NCI-H82 (cell line): ENCODE measurements at regions not wholly inside any gene's neighbourhood (a gene's known extent, or its start where the extent isn't known, plus 50 kb on each side); places are given as distances from the start of the nearest gene placed in this dataset.
"Not testable (repeated sequence)": the region's sequence is repeated elsewhere in the genome, so short reads cannot be mapped to it uniquely, and the experiment has no call there.

ENCODE experiments used
- DNase-seq: peaks from one replicate; lab custom pipeline; 2025; lab: John Stamatoyannopoulos, UW

DNA sequence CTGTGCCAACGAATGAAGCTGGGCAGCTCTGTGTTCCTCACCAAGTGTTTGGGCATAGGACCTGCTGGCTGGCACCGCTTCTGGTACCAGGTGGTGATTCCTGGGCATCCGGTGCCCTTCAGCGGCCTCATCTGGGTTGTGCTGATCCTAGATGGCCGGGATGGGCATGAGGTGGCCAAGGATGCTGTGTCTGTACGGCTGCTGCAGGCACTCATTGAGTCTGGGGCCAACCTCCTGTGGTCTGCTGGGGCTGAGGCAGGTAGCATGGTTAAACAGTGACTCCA is 96.1 kb upstream of the PLEKHM1 start:
- DNase-seq: not testable (repeated sequence)

DNA sequence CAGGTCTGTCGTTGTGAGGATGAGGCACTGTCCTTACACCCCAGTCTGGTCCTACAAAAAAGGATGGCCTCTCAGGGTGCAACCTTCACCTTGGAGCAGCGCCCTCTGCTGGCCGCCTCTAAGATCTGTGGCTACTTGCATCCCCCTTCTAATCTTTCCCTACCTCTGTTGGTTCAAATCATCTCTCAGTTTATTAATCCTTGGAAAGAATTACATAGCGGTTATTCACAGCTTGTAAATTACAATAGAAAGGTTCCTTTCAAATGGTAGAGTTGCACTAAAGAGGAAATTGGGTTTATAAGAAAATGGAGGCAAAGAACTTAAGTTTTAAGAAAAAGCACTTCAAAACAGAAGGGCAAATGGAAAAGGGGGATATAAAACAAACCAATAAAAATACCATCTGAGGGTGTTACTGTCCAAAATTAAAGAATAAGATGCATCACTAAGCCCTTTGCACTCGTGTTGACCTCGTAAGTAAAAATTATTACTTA is 102.0 kb upstream of the PLEKHM1 start:
- DNase-seq: not testable (repeated sequence)

DNA sequence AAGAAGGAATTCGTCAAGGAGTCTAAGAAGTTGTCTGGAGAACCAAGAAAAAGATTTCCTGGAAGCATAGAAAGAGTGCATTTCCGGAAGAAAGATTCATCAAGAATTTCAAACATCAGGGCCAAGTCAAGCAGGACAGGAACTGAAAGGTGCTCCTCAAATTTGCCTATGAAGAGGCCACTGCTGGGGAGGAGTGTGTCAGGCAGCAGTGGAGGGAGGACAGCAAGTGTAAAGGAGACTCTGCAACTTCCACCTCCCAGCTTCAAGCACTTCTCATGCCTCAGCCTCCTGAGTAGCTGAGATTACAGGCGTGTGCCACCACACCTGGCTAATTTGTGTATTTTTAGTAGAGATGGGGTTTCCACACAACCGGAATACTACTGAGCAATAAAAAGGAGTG is 105.8 kb upstream of the PLEKHM1 start:
- DNase-seq: not testable (repeated sequence)

DNA sequence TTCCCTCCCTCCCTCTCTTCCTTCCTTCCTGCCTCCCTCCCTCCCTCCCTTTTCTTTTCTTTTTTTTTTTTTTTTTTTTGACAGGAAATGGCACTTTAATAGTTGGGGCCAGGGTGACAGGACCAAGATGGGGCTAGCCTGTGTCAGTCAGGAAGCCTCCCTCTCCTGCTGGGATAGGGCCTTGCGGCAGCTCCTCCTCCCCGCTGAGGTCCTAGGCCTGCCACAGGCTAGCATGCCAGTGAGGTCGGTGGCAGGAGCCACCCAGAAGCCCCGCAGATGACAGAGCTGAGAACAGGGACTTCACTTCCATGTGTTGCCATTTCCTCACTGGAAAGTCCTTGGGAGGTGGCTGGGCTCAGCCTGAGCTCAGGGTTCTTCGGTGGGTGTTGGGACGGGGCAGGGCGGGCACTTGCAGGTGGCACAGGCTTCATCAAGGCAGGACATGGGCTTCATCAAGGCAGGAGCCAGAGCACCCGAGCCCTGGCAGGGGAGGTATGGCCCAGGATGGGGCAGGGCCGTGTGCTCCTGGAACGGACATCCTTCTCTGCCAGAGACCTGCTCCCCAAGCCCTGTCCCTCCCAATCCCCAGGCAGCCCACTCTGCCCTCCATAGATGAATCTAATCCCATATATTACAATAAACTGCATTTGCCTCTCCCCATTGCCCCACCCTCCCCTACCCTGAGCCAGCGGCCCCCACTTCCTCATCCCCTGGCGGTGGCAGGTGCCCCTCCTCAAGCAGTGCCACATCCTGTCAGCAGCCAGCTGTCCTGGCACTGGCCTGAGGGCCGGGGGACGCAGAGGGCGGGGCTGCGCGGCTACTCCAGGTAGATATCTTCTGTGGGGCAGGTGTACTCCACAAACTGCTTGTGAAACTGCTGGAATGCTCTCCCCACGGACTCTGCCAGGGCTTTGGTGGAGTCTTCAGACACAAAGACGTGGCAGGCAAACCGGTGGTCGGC is 109.8 kb upstream of the PLEKHM1 start:
- DNase-seq: not testable (repeated sequence)

DNA sequence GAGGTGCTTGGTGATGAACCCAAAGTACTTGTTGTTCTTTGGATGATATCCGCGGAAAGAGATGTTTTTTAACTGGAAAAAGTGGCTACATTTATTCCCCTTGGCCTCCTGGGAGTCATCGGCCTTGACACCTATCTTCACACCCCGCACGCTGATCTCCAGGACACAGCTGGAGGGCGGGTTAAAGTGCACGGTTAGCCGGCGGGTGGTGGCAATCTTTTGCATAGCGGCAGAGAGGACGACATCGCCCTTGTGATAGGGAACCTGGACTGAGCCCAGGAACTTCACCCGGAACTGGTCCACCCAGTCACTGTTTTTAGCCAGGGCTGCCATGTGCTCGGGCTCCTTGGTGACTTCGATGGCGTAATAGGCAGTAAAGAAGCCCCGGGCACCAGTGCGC is 110.5 kb upstream of the PLEKHM1 start:
- DNase-seq: not testable (repeated sequence)

DNA sequence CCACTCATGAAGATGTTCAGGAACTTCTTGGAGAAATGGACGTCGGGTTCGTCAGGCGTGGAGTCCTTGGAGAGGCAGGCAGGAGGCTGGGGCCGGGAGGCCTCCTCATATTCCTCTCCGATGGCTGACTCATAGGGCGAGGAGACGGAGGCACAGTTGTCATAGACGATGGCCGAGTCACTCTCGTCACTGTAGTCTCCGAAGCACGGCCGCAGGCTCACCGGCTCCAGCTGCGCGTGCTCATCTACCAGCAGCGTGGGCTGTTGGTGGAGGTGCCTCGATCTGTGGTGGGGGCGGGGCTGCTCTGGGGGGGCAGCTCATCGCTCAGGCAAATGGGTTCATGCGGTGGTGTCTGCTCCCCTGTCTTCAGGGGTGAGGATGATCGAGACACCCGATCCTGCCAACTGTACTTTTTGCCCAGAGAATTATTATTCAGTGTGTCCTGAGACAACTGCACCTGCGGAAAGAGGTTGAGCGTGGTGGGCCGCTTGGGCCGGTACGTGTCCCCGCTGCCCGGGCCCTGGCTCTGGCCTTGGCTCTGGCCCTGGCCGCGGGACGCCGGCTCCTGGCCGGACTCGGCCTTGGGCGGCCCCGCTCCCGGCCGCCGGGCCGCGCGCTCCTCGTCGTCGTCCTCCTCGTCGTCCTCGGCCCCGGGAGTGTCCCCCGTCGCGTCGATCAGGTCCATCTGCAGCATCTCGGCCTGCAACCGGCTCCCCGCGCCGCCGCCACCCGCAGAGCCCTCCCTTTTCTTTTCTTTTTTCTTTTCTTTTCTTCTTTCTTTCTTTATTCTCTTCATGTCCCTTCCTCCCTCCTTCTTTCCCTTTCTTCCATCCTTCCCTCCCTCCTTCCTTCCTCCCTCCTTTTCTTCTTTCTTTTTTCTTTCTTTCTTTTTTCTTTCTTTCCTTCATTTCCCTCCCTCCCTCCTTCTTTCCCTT is 111.4 kb upstream of the PLEKHM1 start:
- DNase-seq: not testable (repeated sequence)

DNA sequence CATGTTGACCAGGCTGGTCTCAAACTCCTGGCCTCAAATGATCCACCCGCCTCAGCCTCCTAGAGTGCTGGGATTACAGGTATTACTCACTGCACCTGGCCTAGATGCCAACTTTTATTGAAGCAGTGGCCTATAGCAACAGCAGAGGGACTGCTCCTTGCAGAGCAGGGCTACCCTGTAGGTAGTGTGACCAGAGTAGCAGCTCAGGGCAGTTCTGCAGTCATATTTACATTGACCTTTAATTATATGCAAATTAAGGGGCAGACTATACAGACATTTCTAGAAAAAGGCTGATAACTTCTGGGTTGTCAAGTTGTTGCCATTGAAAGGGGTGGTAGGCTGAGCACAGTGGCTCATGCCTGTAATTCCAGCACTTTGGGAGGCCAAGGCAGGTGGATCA is 115.2 kb upstream of the PLEKHM1 start:
- not testable (repeated sequence) for DNase-seq

DNA sequence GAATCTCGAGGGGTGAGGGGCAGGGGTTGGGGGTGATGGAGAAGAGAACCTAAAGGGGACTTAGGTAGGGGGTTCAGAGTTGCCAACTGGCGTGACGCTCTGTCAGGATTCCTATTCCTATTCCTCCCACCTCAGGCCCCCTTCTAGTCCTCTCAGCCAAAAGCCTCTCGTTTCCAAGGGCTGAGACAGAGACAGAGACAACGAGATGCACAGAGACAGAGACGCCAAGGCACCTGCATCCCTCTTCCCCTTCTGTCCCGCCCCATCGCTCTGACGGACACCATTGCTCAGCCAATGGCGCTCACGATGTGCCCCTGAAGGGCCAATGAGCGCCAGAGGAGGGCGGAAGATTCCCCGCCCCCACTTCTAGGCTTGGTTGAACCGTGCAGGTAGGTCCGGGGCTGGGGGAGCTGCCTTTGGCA is 129.5 kb upstream of the PLEKHM1 start:
- DNase-seq: not testable (repeated sequence)

DNA sequence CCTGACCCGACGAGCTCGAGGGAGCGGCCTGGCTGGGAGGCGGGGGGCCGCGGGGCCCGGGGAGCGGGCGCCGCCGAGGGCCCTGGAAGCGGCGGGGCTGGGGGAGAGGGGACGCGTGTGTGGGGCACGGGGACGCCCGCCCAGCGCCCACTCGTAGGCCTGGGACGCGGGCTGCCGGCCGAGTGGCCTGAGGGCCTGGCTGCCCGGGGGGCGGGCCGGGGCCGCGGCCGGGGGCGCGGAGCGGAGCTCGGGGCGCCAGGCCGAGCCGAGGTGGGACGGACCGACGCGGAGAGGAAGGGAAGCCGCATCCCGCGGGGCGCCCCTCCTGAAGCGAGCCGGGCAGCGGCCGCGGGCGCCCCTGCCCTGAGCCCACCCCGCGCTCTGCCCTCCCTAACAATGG is 129.9 kb upstream of the PLEKHM1 start:
- not testable (repeated sequence) for DNase-seq

DNA sequence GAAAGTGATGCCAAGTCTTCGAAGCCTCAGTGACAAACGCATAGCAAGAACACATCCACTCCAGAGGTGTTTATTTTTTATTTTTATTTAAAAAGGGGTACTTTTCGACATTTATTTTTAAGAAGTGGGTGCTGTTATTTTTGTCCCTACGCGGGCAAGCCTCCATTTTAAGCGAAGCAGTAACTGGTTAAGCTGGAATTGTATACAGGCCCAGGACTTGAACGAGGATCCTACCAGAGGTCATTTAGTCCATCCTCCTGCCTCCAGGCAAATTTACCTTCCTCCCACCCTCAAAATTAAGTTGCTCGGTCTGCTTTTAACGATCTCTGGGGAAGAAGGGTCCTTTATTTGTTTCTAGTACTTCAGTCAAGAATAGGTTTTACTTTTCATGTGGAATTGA is 130.6 kb upstream of the PLEKHM1 start:
- DNase-seq: not testable (repeated sequence)

DNA sequence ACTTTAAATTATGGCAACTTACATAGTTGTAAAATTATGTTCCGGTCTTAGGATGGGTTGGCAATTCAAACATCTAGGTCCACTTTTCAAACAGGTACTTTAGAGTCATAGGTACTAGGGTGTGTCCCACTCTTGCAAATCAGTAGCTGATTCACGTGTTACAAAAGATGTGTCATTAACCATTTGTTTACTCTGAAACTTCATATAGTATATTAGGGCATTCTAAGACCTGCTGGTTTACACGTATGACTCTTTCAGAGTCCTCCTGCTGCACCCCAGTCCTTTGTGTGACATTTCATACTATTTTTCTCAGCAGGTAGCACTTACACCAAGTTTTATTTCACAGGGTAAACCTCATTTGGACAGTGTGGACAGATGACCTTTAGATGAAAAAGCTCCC is 131.8 kb upstream of the PLEKHM1 start:
- not testable (repeated sequence) for DNase-seq

DNA sequence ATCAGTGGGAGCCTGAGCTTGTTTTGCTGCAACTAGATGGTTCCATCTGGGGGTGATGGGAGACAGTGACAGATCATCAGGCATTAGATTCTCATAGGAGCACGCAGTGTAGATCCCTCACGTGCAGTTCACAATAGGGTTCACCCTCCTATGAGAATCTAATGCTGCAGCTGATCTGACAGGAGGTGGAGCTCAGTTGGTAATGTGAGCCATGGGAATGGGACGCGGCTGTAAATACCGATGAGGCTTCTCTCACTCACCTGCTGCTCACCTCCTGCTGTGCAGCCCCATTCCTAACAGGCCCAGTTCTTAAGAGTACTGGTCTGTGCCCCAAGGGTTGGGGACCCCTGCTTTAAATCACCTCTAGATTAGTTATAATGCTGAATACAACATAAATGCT is 137.5 kb upstream of the PLEKHM1 start:
- DNase-seq: no peak

DNA sequence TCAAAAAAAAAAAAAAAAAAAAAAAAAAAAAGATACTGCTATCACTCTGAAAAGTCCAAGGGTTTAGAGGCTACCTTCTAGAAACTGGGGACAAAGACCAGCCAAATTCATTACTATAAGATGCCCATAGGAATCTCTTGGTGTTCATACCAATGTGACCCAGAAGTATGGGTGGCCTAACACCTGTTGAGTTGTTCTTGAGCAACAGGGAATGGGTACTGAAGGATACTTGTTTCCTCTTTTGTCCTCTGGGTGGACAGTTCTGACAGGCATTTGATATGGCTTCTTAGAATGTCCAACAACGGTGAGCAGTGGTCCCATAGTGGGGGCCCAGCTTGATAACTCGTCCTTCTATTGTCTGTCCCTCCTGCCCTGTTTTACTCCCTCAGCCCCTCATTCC is 141.4 kb upstream of the PLEKHM1 start:
- no peak for DNase-seq

DNA sequence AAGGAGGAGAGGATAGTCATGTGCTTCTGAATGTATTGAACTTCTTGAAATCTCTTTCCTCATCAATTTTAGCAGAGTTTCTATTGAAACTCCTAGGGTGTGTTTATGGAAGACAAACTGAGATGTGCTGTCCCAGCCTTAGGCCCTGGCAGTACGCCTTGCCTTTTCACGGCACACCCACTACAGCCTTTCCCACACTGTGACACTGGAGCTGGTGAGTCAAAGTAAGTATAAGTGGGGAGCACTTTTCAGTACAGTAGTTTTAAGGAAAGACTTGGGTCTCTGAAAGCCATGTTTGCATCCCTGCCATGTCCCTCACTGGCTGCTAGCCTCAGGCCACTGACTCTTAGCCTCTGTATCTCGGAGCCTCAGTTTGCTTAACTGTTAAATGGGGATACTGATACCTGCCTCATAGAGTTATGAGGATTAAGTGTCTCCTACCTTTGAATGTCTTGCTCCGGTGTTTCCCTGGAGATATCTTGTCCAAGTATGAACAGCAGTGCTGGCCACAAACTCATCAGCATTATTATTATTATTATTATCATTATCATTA is 144.7 kb upstream of the CRHR1 start:
- no peak for DNase-seq

DNA sequence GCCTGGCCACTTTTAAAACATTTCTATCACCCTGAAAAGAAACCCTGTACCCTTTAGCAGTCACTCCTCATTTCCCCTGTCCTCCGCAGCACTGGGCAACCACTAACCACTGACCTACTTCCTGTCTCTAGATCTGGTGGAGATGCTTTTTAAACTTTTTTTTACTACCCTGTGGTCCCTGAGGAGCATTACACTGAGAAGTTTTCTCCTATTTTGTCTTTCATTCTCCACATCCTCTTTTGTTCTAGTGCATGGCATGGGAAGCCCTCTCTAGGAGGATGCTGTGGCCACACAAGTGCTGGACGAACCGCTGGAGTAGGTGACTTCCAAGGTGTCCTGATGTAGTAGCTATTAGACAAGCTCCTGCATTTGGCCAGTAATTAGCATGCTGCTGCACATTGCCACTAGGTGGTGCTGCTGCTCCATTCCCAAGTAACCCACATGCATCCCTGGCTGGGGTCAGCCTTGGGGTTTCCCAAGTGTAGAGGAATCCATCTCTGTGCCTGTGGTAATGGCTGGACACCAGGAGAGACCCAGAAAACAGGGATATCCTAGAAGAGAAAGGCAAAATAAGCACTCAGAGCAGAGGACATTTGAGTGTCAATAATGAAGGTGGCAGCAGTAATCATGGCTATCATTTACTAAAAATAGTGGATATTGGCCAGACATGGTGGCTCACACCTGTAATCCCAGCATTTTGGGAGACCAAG is 143.8 kb upstream of the CRHR1 start:
- no peak for DNase-seq

DNA sequence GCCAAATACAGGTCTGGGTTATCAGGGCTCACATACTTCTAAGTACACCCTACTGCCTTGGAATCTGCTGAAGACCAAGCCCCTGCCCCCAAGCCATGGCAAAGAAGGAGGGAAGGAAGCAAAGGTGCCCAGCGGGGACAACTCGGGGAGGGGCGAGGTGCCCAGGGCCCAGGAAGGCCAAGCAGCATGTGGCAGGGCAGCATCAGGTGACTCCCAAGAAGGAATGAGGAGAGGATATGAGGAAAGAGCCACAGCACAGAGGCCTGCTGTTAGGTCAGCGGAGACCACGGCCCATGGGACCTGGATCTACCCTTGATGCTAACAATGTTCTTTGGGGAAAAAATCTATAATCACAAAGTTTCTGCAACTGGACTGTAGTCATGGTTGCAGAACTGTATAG is 142.6 kb upstream of the CRHR1 start:
- no peak for DNase-seq

DNA sequence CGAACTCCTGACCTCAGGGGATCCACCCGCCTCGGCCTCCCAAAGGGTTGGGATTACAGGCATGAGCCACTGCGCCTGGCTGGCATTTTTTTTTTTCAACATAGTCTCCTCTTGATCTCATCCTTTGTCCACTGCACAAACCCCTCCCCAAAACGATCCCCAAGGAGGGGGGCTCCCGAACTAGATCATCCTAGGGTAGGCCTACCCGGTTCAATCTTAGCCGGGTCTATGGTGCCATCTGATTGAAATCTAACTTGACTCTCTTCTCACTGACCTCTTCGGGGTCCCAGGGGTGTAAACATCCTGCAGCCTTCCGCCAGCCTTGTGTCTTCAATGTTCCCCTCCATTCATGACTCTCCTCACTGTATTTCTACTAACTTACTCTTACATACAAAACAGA is 140.5 kb upstream of the CRHR1 start:
- DNase-seq: no peak

DNA sequence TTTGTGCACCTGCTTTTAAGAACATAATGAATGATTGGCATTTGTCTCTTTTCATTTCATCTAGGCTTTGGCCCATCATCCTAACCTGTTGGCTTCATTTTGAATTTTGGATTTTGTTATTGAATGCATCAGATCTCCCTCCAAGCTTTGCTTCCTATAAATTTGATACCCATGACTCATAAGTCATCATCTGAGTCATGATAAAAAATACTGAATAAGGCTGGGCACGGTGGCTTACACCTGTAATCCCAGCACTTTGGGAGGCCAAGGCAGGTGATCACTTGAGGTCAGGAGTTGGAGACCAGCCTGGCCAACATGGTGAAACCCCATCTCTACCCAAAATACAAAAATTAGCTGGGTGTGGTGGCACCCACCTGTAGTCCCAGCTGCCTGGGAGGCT is 139.5 kb upstream of the CRHR1 start:
- not testable (repeated sequence) for DNase-seq

DNA sequence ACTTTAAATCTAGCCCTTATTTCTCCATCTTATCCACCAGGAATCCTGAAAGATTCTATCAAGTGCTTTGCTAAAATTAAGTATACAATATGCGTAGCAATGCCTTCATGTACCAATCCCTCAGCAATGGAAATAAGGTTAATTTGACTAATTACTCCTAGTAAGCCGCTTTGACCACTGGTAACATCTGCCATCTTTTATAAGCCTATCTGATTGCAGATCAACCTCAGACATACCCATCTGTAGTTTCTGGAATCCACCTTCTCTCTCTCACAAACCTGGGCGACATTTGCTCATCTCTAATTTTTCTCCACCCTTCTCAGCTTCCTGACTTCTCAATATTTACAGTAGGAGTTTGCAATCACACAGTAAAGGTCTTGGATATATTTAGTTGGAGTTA is 138.8 kb upstream of the CRHR1 start:
- peak; percentile 97 for DNase-seq

DNA sequence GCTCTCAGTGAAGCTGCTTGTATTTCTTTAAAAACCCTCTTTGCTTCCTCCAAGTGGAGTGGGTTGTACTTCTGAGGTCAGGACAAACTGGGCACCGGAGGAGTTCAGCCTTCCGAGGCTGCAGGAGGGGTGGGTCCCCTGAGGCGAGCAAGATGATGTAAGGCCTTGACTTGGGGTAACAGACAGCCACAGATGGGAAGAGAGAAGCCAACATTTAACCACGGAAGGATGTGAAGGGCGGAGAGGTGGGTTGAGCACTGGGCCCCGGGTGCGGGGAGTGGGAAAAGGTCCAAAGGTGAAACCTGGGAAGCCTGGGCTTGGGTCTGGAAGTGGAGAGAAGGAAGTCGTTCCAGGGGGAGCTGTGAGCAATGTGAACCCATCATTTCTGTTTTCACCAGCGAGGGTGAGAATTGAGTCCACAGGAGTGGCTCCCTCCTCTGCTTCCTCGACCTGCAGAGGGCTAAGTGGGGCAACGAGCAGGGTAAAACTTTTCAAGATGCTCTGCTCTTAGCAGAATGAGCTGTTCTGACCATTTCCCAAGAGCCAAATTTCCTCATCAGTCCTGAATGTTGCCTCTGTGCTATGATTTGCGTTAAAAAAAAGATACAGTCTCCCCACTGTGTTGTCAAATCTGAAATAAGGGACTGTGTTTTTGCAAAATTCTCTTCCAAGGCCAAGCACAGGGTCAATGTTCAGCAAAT is 137.7 kb upstream of the CRHR1 start:
- DNase-seq: peak; percentile 42

DNA sequence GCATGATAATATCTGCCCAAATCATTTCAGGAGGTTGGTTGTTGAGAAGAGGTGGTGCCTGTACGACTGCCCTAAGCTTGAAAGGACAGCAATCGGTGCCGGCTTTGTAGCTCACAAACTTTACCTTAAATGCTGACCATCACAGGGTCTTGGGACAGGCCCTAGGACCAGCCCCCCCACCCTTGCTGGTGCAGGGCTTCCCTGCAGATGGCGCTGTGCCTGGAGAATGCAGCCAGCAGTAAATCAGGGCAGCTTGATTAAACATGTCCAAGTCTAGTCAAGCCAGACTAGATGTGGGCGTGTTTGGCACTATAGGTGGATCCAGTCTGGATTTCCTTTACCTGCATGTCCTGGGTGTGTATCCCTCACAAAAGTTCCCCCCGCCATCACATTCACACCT is 135.5 kb upstream of the CRHR1 start:
- peak; percentile 66 for DNase-seq
